ENCODE measurements at regions not wholly inside any gene's neighbourhood (a gene's known extent, or its start where the extent isn't known, plus 50 kb on each side); places are given as distances from the start of the nearest gene placed in this dataset.

DNA sequence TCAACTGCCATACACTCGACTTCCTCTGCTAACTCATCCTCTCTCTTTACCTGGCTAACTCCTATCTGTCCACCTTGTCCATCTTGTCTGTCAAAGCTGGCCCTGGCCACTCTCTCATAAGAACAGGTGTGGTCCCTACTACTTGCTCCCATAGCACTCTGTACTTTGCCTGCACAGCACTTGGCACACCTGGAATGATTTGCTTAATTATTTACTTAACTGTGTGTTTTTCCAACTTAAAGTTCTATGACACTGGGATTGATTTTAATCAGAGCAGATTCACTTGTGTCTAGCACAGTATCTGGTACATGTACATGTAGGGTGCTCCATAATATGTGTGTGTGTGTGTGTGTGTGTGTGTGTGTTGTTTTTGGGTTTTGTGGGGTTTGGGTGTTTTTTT lies 111.6 kb downstream of the ZNF281 start:
- TF ChIP-seq ZNF274 (IDR thresholded peaks at IDR 0.05; ENCODE audit: borderline replicate concordance, extremely low read depth, low read length): no peak
- no peak for TF ChIP-seq SP2 (IDR thresholded peaks at IDR 0.05; ENCODE audit: low read length)
- no peak for TF ChIP-seq HDAC2 (IDR thresholded peaks at IDR 0.05; ENCODE audit: borderline replicate concordance in 1 of 2, low read depth in 2 of 2, low read length in 2 of 2)

All from H1 (cell line).